ENCODE measurements at regions not wholly inside any gene's neighbourhood (a gene's known extent, or its start where the extent isn't known, plus 50 kb on each side); places are given as distances from the start of the nearest gene placed in this dataset.

- peak; percentile 50 for DNase-seq (ENCODE audit: low spot score)
Observed at GRCh38 chr1:209335178-209335577, 248.3 kb upstream of the CAMK1G start.

GRCh38 chr1:209341146-209341545 is 242.4 kb upstream of the CAMK1G start:
- DNase-seq (ENCODE audit: low spot score): no peak

- DNase-seq (ENCODE audit: low spot score): no peak
Observed at GRCh38 chr1:209341673-209342420, 241.7 kb upstream of the CAMK1G start.

GRCh38 chr1:209342441-209343175 is 240.9 kb upstream of the CAMK1G start:
- no peak for DNase-seq (ENCODE audit: low spot score)

- DNase-seq (ENCODE audit: low spot score): no peak
Observed at GRCh38 chr1:209343511-209343910, 240.0 kb upstream of the CAMK1G start.

- no peak for DNase-seq (ENCODE audit: low spot score)
Observed at GRCh38 chr1:209344156-209344555, 239.4 kb upstream of the CAMK1G start.

- no peak for DNase-seq (ENCODE audit: low spot score)
Observed at GRCh38 chr1:209349363-209350308, 233.9 kb upstream of the CAMK1G start.

GRCh38 chr1:209353053-209353452 is 230.5 kb upstream of the CAMK1G start:
- DNase-seq (ENCODE audit: low spot score): no peak

- DNase-seq (ENCODE audit: low spot score): peak; percentile 85
Observed at GRCh38 chr1:209354111-209354839, 229.2 kb upstream of the CAMK1G start.

GRCh38 chr1:209354840-209355165 is 228.7 kb upstream of the CAMK1G start:
- no peak for DNase-seq (ENCODE audit: low spot score)

GRCh38 chr1:209355415-209355814 is 228.1 kb upstream of the CAMK1G start:
- DNase-seq (ENCODE audit: low spot score): no peak

- DNase-seq (ENCODE audit: low spot score): no peak
Observed at GRCh38 chr1:209356976-209357377, 226.5 kb upstream of the CAMK1G start.

- no peak for DNase-seq (ENCODE audit: low spot score)
Observed at GRCh38 chr1:209363112-209363511, 220.4 kb upstream of the CAMK1G start.

- no peak for DNase-seq (ENCODE audit: low spot score)
Observed at GRCh38 chr1:209364716-209365115, 218.8 kb upstream of the CAMK1G start.

- no peak for DNase-seq (ENCODE audit: low spot score)
Observed at GRCh38 chr1:209367061-209367772, 216.3 kb upstream of the CAMK1G start.

- DNase-seq (ENCODE audit: low spot score): peak; percentile 13
Observed at GRCh38 chr1:209368864-209369598, 214.5 kb upstream of the CAMK1G start.

- no peak for DNase-seq (ENCODE audit: low spot score)
Observed at GRCh38 chr1:209370241-209370995, 213.1 kb upstream of the CAMK1G start.

GRCh38 chr1:209375097-209375496 is 208.4 kb upstream of the CAMK1G start:
- no peak for DNase-seq (ENCODE audit: low spot score)

- no peak for DNase-seq (ENCODE audit: low spot score)
Observed at GRCh38 chr1:209375671-209376365, 207.7 kb upstream of the CAMK1G start.

Data from RKO (cell line).